Suprapubic skin (tissue), 4 donors: ENCODE measurements at regions not wholly inside any gene's neighbourhood (a gene's known extent, or its start where the extent isn't known, plus 50 kb on each side); places are given as distances from the start of the nearest gene placed in this dataset.

Experiments
- DNase-seq, 2 donors: peaks; one replicate each; pipeline ENCODE4 v3.0.0-alpha.2; 2019; ENCODE audit warnings: low spot score in 2 of 2
- H3K27ac ChIP-seq: fragments of 200-600 bp; sonication (generic); one replicate; pipeline ENCODE4 v1.5.1; 2019
- H3K27me3 ChIP-seq: fragments of 200-600 bp; sonication (generic); one replicate; pipeline ENCODE4 v1.5.1; 2019
- H3K36me3 ChIP-seq: fragments of 200-600 bp; sonication (generic); one replicate; pipeline ENCODE4 v1.5.1; 2019
- H3K4me1 ChIP-seq: fragments of 200-600 bp; sonication (generic); one replicate; pipeline ENCODE4 v1.5.1; 2019
- H3K4me3 ChIP-seq: fragments of 200-600 bp; sonication (generic); one replicate; pipeline ENCODE4 v1.5.1; 2019; ENCODE audit warnings: mild to moderate bottlenecking
- H3K9me3 ChIP-seq: fragments of 200-600 bp; sonication (generic); one replicate; pipeline ENCODE4 v1.5.1; 2019
- CTCF ChIP-seq, 2 donors: fragments of 200-600 bp in 1 of 2; fragments of 450-650 bp in 1 of 2; sonication (generic) in 1 of 2; IDR thresholded peaks; one replicate each; pipeline ENCODE4 v1.5.1; 2016 to 2019; ENCODE audit warnings: antibody characterized with exemption in 2 of 2, mild to moderate bottlenecking in 1 of 2, moderate library complexity in 1 of 2
- EP300 ChIP-seq: sonication (generic); formaldehyde crosslinking; IDR thresholded peaks from one replicate; pipeline ENCODE4 v1.6.1; 2017; ENCODE audit warnings: antibody characterized with exemption
- POLR2A ChIP-seq, 2 donors: fragments of 450-650 bp; IDR thresholded peaks; one replicate each; pipeline ENCODE4 v1.6.1; 2017; ENCODE audit warnings: antibody characterized with exemption in 2 of 2, mild to moderate bottlenecking in 2 of 2, moderate library complexity in 2 of 2
- POLR2AphosphoS5 ChIP-seq, 3 donors: sonication (generic); formaldehyde crosslinking; IDR thresholded peaks; one replicate each; pipeline ENCODE4 v1.6.1; 2017; ENCODE audit warnings: antibody characterized with exemption in 3 of 3
- WGBS: methylation state at CpG from one replicate; pipeline ENCODE4 v1.1.5; 2018; 5-methylcytosine and 5-hydroxymethylcytosine counted together

DNA sequence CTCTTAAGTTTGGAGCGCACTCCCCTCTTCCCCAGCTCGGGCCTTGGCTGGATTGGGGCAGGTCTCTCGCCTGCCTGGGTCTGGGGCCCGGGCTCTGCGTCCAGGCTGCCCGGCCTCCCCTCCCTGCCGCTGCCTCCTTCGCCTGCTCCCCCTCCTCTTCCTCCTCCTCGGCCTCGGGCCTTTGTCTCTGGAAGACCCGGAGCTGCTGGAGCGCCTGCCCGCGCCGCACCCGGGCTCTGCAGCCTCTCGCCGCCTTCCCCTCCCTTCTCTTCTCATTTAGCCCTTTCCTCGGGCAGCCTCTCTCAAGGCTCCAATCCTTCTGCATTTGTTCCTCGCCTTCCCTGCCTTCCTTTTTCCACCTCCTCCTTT is 218.5 kb downstream of the C9orf50 start:
- Histone ChIP-seq H3K4me1 (peaks cover 51% of the 10 kb centered on the region), H3K27me3 (no peaks in the 10 kb centered on the region), H3K9me3 (no peaks in the 10 kb centered on the region), H3K4me3 (peak overlapping the region; percentile 1), H3K36me3 (no peaks in the 10 kb centered on the region), H3K27ac (no peak overlapping the region)
- DNase-seq, result no peak
- 15% methylated on average over 19 of the region's 20 CpGs for WGBS
- no peak for TF ChIP-seq POLR2A (IDR thresholded peaks at IDR 0.05)
- TF ChIP-seq EP300, result no peak
- TF ChIP-seq POLR2AphosphoS5 (IDR thresholded peaks at IDR 0.05), result no peak
- TF ChIP-seq CTCF (IDR thresholded peaks at IDR 0.05), result no peak

- Histone ChIP-seq H3K27me3 (no peaks in the 10 kb centered on the region), H3K9me3 (no peaks in the 10 kb centered on the region), H3K27ac (no peak overlapping the region), H3K4me3 (peak overlapping the region; percentile 1), H3K36me3 (no peaks in the 10 kb centered on the region), H3K4me1 (peaks cover 46% of the 10 kb centered on the region)
- WGBS, result 21% methylated on average over 5 of the region's 6 CpGs
- TF ChIP-seq CTCF (IDR thresholded peaks at IDR 0.05) (no peak), POLR2A (IDR thresholded peaks at IDR 0.05) (no peak), POLR2AphosphoS5 (IDR thresholded peaks at IDR 0.05) (no peak), EP300 (no peak)
- DNase-seq, result no peak
These were observed 219.1 kb downstream of the C9orf50 start for GRCh38 chr9:129401623-129402370.

GRCh38 chr9:129400971-129401622 is 219.8 kb downstream of the C9orf50 start:
- WGBS, result 78% methylated on average over 15 of the region's 17 CpGs
- no peak overlapping the region for H3K4me3 ChIP-seq
- H3K4me1 ChIP-seq, result peaks cover 39% of the 10 kb centered on the region
- TF ChIP-seq CTCF (IDR thresholded peaks at IDR 0.05) (no peak), POLR2AphosphoS5 (IDR thresholded peaks at IDR 0.05) (no peak), EP300 (no peak), POLR2A (IDR thresholded peaks at IDR 0.05) (no peak)
- H3K9me3 ChIP-seq, result no peaks in the 10 kb centered on the region
- no peaks in the 10 kb centered on the region for H3K27me3 ChIP-seq
- no peaks in the 10 kb centered on the region for H3K36me3 ChIP-seq
- no peak for DNase-seq
- H3K27ac ChIP-seq, result no peak overlapping the region

DNA sequence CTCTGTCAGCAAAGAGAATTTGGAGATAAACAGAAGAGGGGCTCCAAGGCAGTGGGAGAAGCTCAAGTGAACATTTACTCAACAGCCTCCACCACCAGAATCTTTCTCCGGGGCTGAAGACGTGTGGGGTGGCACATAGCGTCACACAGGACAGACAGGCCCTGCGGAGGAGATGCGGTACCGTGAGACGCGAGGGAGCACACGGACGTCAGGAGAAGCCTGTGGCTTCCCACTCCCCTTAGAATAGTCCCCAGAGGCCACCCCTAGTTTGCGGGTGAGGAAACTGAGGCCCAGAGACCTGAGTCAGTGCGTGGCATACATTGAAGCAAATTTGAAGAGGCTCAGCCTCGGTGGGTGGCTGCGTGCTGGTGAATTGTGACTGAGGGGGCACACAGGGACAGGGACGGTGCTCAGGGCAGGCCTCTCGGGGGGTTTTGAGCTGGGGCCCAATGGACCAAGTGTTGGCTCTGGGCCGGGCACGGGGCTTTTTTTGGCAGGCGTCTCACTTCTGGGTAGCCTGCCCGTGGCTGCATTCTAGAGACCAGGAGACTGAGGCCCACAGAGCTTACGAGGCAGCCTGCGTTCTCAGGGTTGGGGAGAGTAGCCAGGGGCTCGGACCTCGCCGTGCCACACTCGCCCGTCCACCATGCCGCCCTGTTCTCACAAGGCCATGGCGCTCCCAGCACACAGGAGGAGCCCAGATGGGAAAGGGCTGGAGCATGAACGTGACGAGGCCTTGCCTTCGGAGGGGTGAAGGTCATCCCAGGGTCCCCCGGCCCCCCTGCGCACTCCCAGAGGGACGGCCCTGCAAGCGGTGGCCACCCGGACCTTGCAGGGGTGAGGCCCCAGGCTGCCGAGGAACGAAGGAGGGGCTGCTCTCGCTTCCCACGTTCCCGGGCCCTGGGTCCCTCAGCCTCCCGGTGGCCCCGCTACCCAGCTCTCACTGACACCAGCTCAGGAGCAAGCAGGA is 220.6 kb downstream of the C9orf50 start:
- H3K27ac ChIP-seq, result no peak overlapping the region
- 94% methylated on average over 29 of the region's 44 CpGs for WGBS
- no peaks in the 10 kb centered on the region for H3K27me3 ChIP-seq
- H3K9me3 ChIP-seq, result no peaks in the 10 kb centered on the region
- H3K4me3 ChIP-seq, result no peak overlapping the region
- TF ChIP-seq EP300 (no peak), CTCF (IDR thresholded peaks at IDR 0.05) (no peak)
- H3K36me3 ChIP-seq, result no peaks in the 10 kb centered on the region
- H3K4me1 ChIP-seq, result peaks cover 32% of the 10 kb centered on the region
- DNase-seq, result peak in 1 of 2 donors; percentile 64

GRCh38 chr9:129399634-129399990 is 221.3 kb downstream of the C9orf50 start:
- Histone ChIP-seq H3K4me1 (peaks cover 30% of the 10 kb centered on the region), H3K9me3 (no peaks in the 10 kb centered on the region), H3K27ac (no peak overlapping the region), H3K36me3 (no peaks in the 10 kb centered on the region), H3K4me3 (no peak overlapping the region), H3K27me3 (no peaks in the 10 kb centered on the region)
- peak in 1 of 2 donors; percentile 50 for DNase-seq
- TF ChIP-seq POLR2A (IDR thresholded peaks at IDR 0.05) (no peak), POLR2AphosphoS5 (IDR thresholded peaks at IDR 0.05) (no peak), CTCF (IDR thresholded peaks at IDR 0.05) (no peak), EP300 (no peak)
- WGBS, result 60% methylated on average over 7 of the region's 8 CpGs
